Activated B cell treated with CpG ODN at 0.5 μM for 24 hours (primary cell): ENCODE measurements at regions not wholly inside any gene's neighbourhood (a gene's known extent, or its start where the extent isn't known, plus 50 kb on each side); places are given as distances from the start of the nearest gene placed in this dataset.

Source experiments
- ATAC-seq: fragments of 200-7000 bp; cut with Tn5 transposase; one replicate; pipeline ENCODE4 v1.10.0; 2021; ENCODE audit warnings: low read depth, mild to moderate bottlenecking, moderate library complexity
- CTCF ChIA-PET: fragments of 350-600 bp; sonication (Branson Sonifier 250); formaldehyde crosslinking; loops from one replicate; lab custom pipeline; 2021; ENCODE audit warnings: antibody characterized with exemption; lab: Charles Lee
- POLR2A ChIA-PET: fragments of 350-600 bp; sonication (Branson Sonifier 250); formaldehyde crosslinking; loops from one replicate; lab custom pipeline; 2021; ENCODE audit warnings: antibody characterized with exemption; lab: Charles Lee
- DNase-seq: peaks from one replicate; pipeline ENCODE4 v3.0.0; 2022
- H3K27ac Mint-ChIP-seq: one replicate; pipeline ENCODE4 v1.8.0; 2020; ENCODE audit warnings: mixed read lengths
- H3K27me3 Mint-ChIP-seq: one replicate; pipeline ENCODE4 v1.8.0; 2021; ENCODE audit warnings: mixed read lengths
- H3K36me3 Mint-ChIP-seq: one replicate; pipeline ENCODE4 v1.8.0; 2021; ENCODE audit warnings: low read depth, mixed read lengths
- H3K4me1 Mint-ChIP-seq: one replicate; pipeline ENCODE4 v1.8.0; 2021; ENCODE audit warnings: mixed read lengths
- H3K4me3 Mint-ChIP-seq: one replicate; pipeline ENCODE4 v1.8.0; 2020; ENCODE audit warnings: mild to moderate bottlenecking, mixed read lengths
- H3K9me3 Mint-ChIP-seq: one replicate; pipeline ENCODE4 v1.8.0; 2020; ENCODE audit warnings: mixed read lengths
- intact Hi-C: fragments of 100-400 bp; cut with micrococcal nuclease; formaldehyde crosslinking; loops from one replicate; pipeline ENCODE4 v1.15.1; 2024
- TF ChIP-seq, protein P1 (sequence below): fragments of 200-600 bp; IDR thresholded peaks from one replicate; pipeline ENCODE4 v1.8.0; 2022; ENCODE audit warnings: antibody characterized with exemption, mild to moderate bottlenecking

DNA sequence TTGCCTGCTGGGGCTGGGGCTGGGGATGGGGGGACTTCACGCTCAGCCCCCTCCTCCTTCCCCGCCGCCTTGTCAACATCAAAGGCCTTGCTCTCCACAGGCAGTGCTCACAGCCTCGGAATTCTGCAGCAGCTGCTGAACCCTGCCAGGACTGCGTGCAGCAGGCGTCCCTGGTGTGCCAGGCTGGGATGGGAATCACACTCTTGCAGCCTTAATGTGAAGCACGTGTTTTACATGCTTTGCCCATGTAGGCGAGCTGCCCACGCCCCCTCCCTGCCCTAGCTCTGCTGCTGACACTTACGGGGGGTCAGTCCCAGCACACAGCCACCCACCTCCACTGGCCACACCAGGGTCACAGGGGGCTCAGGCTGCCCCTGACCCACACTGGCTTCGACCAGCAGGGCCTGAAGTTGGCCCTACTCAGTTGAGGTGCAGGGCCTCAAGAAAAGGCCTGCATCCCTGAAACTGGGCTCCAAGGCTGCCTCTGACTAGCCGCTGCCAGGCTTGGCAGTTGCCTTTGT is 276.2 kb upstream of the RTL1 start:
- ChIA-PET POLR2A (no interaction called here), CTCF (no interaction called here)
- H3K27me3 Mint-ChIP-seq, result no peaks in the 10 kb centered on the region
- no peaks in the 10 kb centered on the region for H3K36me3 Mint-ChIP-seq
- H3K27ac Mint-ChIP-seq, result no peak overlapping the region
- peaks cover 6% of the 10 kb centered on the region for H3K9me3 Mint-ChIP-seq
- H3K4me3 Mint-ChIP-seq, result no peak overlapping the region
- DNase-seq (no peak), ATAC-seq (no peak)
- intact Hi-C loops, result no loop called here
- no peaks in the 10 kb centered on the region for H3K4me1 Mint-ChIP-seq
- TF ChIP-seq, protein P1, sequence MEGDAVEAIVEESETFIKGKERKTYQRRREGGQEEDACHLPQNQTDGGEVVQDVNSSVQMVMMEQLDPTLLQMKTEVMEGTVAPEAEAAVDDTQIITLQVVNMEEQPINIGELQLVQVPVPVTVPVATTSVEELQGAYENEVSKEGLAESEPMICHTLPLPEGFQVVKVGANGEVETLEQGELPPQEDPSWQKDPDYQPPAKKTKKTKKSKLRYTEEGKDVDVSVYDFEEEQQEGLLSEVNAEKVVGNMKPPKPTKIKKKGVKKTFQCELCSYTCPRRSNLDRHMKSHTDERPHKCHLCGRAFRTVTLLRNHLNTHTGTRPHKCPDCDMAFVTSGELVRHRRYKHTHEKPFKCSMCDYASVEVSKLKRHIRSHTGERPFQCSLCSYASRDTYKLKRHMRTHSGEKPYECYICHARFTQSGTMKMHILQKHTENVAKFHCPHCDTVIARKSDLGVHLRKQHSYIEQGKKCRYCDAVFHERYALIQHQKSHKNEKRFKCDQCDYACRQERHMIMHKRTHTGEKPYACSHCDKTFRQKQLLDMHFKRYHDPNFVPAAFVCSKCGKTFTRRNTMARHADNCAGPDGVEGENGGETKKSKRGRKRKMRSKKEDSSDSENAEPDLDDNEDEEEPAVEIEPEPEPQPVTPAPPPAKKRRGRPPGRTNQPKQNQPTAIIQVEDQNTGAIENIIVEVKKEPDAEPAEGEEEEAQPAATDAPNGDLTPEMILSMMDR, result no peak

DNA sequence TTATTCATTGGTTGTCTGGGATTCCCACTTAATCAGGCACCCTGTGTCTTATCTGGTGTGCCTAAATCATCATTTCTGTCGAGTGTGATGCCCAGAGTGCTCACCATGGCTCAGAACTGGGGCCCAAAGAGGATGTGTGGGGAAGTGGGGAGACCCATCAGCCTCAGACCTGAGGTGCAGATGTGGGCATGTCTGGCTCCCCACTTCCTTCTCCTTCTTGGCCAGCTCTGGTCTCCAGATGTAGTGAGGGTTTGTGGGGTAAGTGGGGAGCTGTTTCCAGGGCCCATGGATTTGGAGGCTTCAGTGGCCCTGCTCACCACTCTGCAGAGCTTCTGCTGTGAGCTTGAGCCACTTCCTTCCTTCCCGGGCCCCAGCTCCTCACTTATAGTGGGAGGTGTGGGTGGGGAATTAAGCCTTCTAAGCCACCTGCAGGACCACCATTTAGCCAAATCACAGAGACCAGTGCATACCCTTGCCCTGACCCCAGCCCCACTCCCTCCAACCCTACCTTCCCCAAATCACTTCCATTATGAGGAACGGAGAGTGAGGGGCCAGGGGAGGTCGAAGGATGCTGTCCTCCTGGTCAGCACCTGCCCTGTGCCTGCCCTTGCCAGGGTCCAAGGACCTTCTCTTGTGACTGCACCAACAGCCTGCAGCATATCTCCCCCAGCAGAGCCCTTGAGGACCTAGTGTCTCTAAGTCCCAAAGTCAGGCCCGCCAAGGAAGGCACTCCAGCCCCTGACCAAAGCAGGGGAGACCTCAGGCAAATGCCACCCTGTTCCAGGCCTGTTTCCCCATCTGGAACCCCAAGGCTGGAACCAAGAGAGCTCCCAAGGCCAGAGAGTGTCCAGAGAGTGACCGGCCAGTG is 278.2 kb upstream of the RTL1 start:
- no peak for ATAC-seq
- intact Hi-C loops, result no loop called here

DNA sequence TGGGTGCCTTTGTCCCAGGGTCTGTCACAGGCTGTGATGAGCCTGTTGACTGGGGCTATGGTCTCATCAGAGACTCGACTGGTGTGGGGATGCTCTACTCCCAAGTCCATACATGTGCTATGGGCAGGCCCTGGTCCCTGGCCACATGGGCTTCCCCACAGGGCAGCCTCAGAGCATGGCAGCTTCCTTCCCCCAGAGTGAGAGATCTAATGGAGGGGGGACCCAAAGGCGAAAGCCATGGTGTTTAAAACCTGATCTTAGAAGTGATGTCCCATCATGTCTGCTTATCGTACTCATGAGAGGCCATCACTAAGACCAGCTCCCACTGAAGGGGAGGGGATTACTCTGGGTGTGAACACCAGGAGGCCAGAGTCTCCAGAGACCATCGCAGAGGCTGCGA is 279.0 kb upstream of the RTL1 start:
- ChIA-PET POLR2A (no interaction called here), CTCF (no interaction called here)
- no peaks in the 10 kb centered on the region for H3K4me1 Mint-ChIP-seq

More for the DNA sequence above, 278.2 kb upstream of the RTL1 start:
- CTCF ChIA-PET, result no interaction called here
- no peak for DNase-seq
- Mint-ChIP-seq H3K4me3 (no peak overlapping the region), H3K27ac (no peak overlapping the region), H3K36me3 (no peaks in the 10 kb centered on the region), H3K9me3 (peaks cover 6% of the 10 kb centered on the region), H3K4me1 (no peaks in the 10 kb centered on the region), H3K27me3 (no peaks in the 10 kb centered on the region)
- POLR2A ChIA-PET, result no interaction called here
- TF ChIP-seq, protein P1, result no peak

DNA sequence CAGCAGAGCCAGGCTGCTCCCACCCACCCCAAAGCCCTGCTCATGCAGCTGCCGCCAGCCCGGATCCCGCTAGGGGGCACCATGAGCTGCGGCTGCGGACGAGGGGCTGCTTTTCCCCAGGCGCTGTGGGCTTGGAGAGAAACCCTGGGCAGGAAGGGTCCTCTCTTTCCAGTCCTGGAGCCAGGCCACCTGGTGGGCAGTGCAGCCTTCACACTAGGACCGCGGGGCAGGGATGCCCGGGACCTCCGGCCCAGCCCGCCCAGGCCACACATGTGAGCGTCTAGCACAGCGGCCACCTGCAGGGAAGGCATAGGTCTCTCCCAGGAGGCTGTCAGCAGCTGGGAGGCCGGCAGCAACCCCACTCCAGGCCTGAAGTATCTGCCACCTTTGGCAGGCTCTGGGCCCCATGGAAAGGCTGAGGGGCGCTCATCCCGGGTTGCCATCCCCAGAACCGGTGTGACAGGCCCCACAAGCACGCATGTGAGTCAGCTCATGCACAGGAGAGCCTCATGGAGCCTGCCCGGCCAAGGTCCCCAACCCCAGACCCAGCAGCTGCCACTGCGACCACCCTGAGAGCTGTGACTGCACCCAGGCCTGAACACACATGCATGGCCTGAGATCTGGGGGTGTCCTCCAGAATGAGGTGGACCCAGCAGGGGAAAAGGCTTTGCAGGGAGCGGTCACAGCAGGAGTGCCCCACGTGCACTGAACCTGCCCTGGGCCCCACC is 280.0 kb upstream of the RTL1 start:
- CTCF ChIA-PET, result no interaction called here
- H3K36me3 Mint-ChIP-seq, result no peaks in the 10 kb centered on the region
- no peak overlapping the region for H3K4me3 Mint-ChIP-seq
- no peaks in the 10 kb centered on the region for H3K27me3 Mint-ChIP-seq
- no peaks in the 10 kb centered on the region for H3K4me1 Mint-ChIP-seq
- POLR2A ChIA-PET, result no interaction called here
- DNase-seq (no peak), ATAC-seq (no peak)
- H3K9me3 Mint-ChIP-seq, result peaks cover 6% of the 10 kb centered on the region
- H3K27ac Mint-ChIP-seq, result no peak overlapping the region
- intact Hi-C loops, result no loop called here
- TF ChIP-seq, protein P1, result no peak

More for the DNA sequence above, 279.0 kb upstream of the RTL1 start:
- DNase-seq (no peak), ATAC-seq (no peak)
- no peaks in the 10 kb centered on the region for H3K36me3 Mint-ChIP-seq
- H3K4me3 Mint-ChIP-seq, result no peak overlapping the region
- TF ChIP-seq, protein P1, result no peak
- intact Hi-C loops, result no loop called here
- H3K27ac Mint-ChIP-seq, result no peak overlapping the region
- H3K9me3 Mint-ChIP-seq, result peaks cover 6% of the 10 kb centered on the region
- H3K27me3 Mint-ChIP-seq, result no peaks in the 10 kb centered on the region

DNA sequence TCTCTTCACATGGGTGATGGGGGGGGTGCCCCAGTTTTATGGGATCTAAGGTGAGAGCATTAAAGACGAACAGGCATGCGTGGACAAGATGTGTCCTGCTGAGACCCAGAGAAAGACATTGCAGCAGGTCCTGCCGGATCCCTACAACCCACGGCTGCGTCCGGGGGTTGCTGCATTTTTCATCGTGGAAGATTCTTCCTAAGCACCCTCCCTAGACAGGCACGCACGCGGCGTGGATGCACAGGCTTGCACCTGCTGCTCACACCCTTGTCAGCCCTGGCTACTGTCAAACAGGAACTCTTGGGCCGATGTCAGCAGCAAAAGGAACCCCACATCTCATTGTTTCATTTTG is 280.6 kb upstream of the RTL1 start:
- Mint-ChIP-seq H3K9me3 (peaks cover 6% of the 10 kb centered on the region), H3K27me3 (no peaks in the 10 kb centered on the region), H3K4me3 (no peak overlapping the region), H3K36me3 (no peaks in the 10 kb centered on the region), H3K4me1 (no peaks in the 10 kb centered on the region), H3K27ac (no peak overlapping the region)
- DNase-seq (no peak), ATAC-seq (no peak)
- CTCF ChIA-PET, result no interaction called here
- intact Hi-C loops, result no loop called here
- TF ChIP-seq, protein P1, result no peak
- POLR2A ChIA-PET, result no interaction called here
